ENCODE measurements at regions not wholly inside any gene's neighbourhood (a gene's known extent, or its start where the extent isn't known, plus 50 kb on each side); places are given as distances from the start of the nearest gene placed in this dataset.

- no peak for TF ChIP-seq CTCF (IDR thresholded peaks at IDR 0.05)
- TF ChIP-seq EZH2 (IDR thresholded peaks at IDR 0.05), result no peak
- TF ChIP-seq EZH2phosphoT487 (IDR thresholded peaks at IDR 0.05), result no peak
Observed at GRCh38 chr10:28849309-28849708, 172.0 kb downstream of the BAMBI start.

All from neural progenitor cell (in vitro differentiated cells).